HEK293T (cell line): ENCODE measurements at regions not wholly inside any gene's neighbourhood (a gene's known extent, or its start where the extent isn't known, plus 50 kb on each side); places are given as distances from the start of the nearest gene placed in this dataset.

ENCODE experiments used
- CTCF ChIA-PET: fragments of 350-600 bp; formaldehyde crosslinking; extraction: SDS; loops from one replicate; lab custom pipeline; 2021; ENCODE audit warnings: antibody characterized with exemption, inconsistent platforms; lab: Yijun Ruan, JAX
- POLR2A ChIA-PET: fragments of 350-600 bp; formaldehyde crosslinking; extraction: SDS; loops from one replicate; lab custom pipeline; 2020; ENCODE audit warnings: antibody characterized with exemption, inconsistent platforms; lab: Yijun Ruan, JAX
- DNase-seq: peaks from one replicate; pipeline ENCODE4 v3.0.0; 2012; ENCODE audit warnings: mixed read lengths; ENCODE audit errors: extremely low spot score
- ARNT ChIP-seq: fragments of 450-650 bp; IDR thresholded peaks from 2 replicates; pipeline ENCODE4 v1.6.1; 2017; ENCODE audit warnings: mild to moderate bottlenecking
- BHLHE40 ChIP-seq: fragments of 450-650 bp; IDR thresholded peaks from 2 replicates; pipeline ENCODE4 v1.6.1; 2016; ENCODE audit warnings: mild to moderate bottlenecking, moderate library complexity, borderline replicate concordance
- CTBP1 ChIP-seq: fragments of 450-650 bp; IDR thresholded peaks from 2 replicates; pipeline ENCODE4 v1.6.1; 2016; ENCODE audit warnings: borderline replicate concordance
- ELF4 ChIP-seq: fragments of 450-650 bp; IDR thresholded peaks from 2 replicates; pipeline ENCODE4 v1.6.1; 2017; ENCODE audit warnings: antibody characterized with exemption
- FOXA1 ChIP-seq: fragments of 450-650 bp; IDR thresholded peaks from 2 replicates; pipeline ENCODE4 v1.6.1; 2016; ENCODE audit warnings: mild to moderate bottlenecking
- FOXK2 ChIP-seq: fragments of 450-650 bp; IDR thresholded peaks from 2 replicates; pipeline ENCODE4 v1.6.1; 2016; ENCODE audit warnings: mild to moderate bottlenecking
- FOXM1 ChIP-seq: fragments of 450-650 bp; IDR thresholded peaks from 2 replicates; pipeline ENCODE4 v1.6.1; 2017; ENCODE audit warnings: mild to moderate bottlenecking, borderline replicate concordance
- HDGF ChIP-seq: fragments of 450-650 bp; IDR thresholded peaks from 2 replicates; pipeline ENCODE4 v1.6.1; 2017; ENCODE audit warnings: antibody characterized with exemption, borderline replicate concordance
- L3MBTL2 ChIP-seq: fragments of 450-650 bp; conservative IDR thresholded peaks from 2 replicates; pipeline ENCODE4 v1.6.1; 2016; ENCODE audit warnings: mild to moderate bottlenecking
- LEF1 ChIP-seq: fragments of 450-650 bp; IDR thresholded peaks from 2 replicates; pipeline ENCODE4 v1.6.1; 2017; ENCODE audit warnings: mild to moderate bottlenecking, borderline replicate concordance
- NFRKB ChIP-seq: fragments of 450-650 bp; IDR thresholded peaks from 2 replicates; pipeline ENCODE4 v1.6.1; 2016; ENCODE audit warnings: mild to moderate bottlenecking, moderate library complexity
- PKNOX1 ChIP-seq: fragments of 450-650 bp; IDR thresholded peaks from 2 replicates; pipeline ENCODE4 v1.6.1; 2016
- SP1 ChIP-seq: fragments of 450-650 bp; IDR thresholded peaks from 2 replicates; pipeline ENCODE4 v1.6.1; 2017
- SUZ12 ChIP-seq: fragments of 450-650 bp; IDR thresholded peaks from 2 replicates; pipeline ENCODE4 v1.6.1; 2016; ENCODE audit warnings: mild to moderate bottlenecking
- TARDBP ChIP-seq: fragments of 450-650 bp; IDR thresholded peaks from 2 replicates; pipeline ENCODE4 v1.6.1; 2016
- ZNF384 ChIP-seq: fragments of 450-650 bp; IDR thresholded peaks from 2 replicates; pipeline ENCODE4 v1.6.1; 2016

GRCh38 chr20:60553095-60553494, 594.9 kb downstream of the CDH26 start:
- no peak for DNase-seq
- POLR2A ChIA-PET = no interaction called here
- TF ChIP-seq ARNT (no peak), L3MBTL2 (no peak), ELF4 (no peak), SUZ12 (no peak), FOXM1 (no peak), TARDBP (no peak), LEF1 (no peak)
- CTCF ChIA-PET = no interaction called here

GRCh38 chr20:60558486-60558885, 600.3 kb downstream of the CDH26 start:
- POLR2A ChIA-PET = no interaction called here

DNA sequence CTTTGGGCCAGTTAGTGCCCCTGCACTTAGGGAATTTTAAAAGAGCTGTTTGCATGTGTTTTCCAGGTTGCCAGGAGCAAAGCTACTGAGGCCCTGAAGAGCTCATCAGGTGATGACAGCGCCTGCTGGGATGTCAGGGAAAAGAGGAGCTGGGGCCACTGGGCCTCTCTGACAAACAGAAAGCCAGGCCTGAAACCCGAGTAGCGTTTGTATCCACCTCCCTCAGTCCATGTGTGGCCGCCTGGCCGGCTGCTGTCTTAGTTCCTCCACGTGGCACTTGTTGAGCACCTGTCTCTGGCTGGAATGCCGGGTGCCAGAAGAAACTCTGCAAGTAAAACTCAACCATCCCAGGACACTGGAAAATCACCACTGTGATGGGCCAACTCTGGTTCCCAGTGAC, 601.2 kb downstream of the CDH26 start:
- TF ChIP-seq SUZ12 = no peak
- TF ChIP-seq PKNOX1 = no peak
- CTCF ChIA-PET = no interaction called here
- no peak for DNase-seq
- POLR2A ChIA-PET = no interaction called here

More at GRCh38 chr20:60558486-60558885, 600.3 kb downstream of the CDH26 start:
- TF ChIP-seq HDGF = no peak
- no peak for TF ChIP-seq BHLHE40
- no peak for TF ChIP-seq SP1
- no peak for TF ChIP-seq FOXA1
- no peak for TF ChIP-seq CTBP1
- no peak for TF ChIP-seq LEF1
- no peak for TF ChIP-seq FOXK2
- no peak for TF ChIP-seq SUZ12
- CTCF ChIA-PET = no interaction called here
- no peak for DNase-seq

GRCh38 chr20:60561052-60561451, 602.8 kb downstream of the CDH26 start:
- DNase-seq = no peak
- TF ChIP-seq HDGF = no peak
- TF ChIP-seq ARNT = no peak
- no peak for TF ChIP-seq TARDBP
- no peak for TF ChIP-seq ELF4
- no peak for TF ChIP-seq BHLHE40
- no peak for TF ChIP-seq SP1
- TF ChIP-seq L3MBTL2 = no peak
- TF ChIP-seq FOXK2 = no peak
- no peak for TF ChIP-seq FOXM1
- no peak for TF ChIP-seq PKNOX1
- TF ChIP-seq FOXA1 = no peak
- TF ChIP-seq LEF1 = no peak
- no peak for TF ChIP-seq ZNF384
- no peak for TF ChIP-seq CTBP1
- TF ChIP-seq NFRKB = no peak
- POLR2A ChIA-PET = no interaction called here
- CTCF ChIA-PET = no interaction called here

DNA sequence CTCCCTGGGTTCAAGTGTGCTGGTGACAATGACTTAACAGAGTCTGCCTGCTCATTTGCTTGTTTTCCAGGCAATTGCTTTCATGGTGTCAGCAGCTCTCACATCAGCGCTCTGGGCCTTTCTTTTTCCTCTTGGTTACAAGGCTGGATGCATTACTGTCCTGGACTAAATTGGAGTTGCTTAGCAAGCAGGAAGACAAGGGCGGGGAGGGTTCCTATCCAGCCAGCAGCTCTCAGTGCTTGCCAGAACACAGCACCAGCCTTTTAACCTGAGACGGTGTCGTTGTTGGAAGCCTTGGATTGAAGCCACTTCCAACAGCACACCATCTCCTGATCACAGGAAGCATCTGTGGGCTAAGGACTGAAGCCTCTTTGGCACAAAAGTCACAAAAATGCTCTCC, 606.9 kb downstream of the CDH26 start:
- CTCF ChIA-PET = no interaction called here
- DNase-seq = no peak
- TF ChIP-seq ELF4 (no peak), ARNT (no peak), SP1 (no peak), CTBP1 (no peak), FOXK2 (no peak), NFRKB (no peak), ZNF384 (no peak), BHLHE40 (no peak)
- POLR2A ChIA-PET = no interaction called here

GRCh38 chr20:60565551-60565950, 607.3 kb downstream of the CDH26 start:
- TF ChIP-seq TARDBP = no peak
- no peak for TF ChIP-seq ARNT
- no peak for TF ChIP-seq FOXM1
- no peak for TF ChIP-seq PKNOX1
- TF ChIP-seq SP1 = no peak
- no peak for TF ChIP-seq BHLHE40
- TF ChIP-seq FOXK2 = no peak
- no peak for TF ChIP-seq ZNF384
- TF ChIP-seq L3MBTL2 = no peak
- no peak for TF ChIP-seq SUZ12
- ChIA-PET POLR2A (no interaction called here), CTCF (no interaction called here)
- DNase-seq = no peak

DNA sequence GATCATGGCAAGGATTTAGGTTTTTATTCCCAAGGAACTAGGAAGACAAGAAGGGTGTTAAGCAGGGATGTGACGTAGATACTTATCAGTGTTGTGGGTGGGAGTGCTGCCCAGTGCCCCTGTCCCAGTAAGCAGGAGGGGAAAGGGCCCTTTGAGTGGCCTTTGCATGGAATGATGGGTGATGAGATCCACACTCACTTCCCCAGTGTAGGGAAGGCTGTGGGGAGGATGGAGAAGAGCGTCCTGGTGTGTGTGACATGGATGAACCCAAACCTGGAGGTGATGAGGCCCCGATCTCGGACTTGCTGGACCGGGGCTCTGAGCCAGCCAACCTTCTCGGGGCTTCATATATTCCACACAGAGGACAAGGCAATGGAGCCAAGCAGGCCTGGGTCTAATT, 610.9 kb downstream of the CDH26 start:
- TF ChIP-seq BHLHE40 = no peak
- no peak for TF ChIP-seq HDGF
- no peak for TF ChIP-seq FOXA1
- no peak for TF ChIP-seq LEF1
- no peak for TF ChIP-seq SP1
- ChIA-PET POLR2A (no interaction called here), CTCF (no interaction called here)
- no peak for DNase-seq
